ENCODE measurements at regions not wholly inside any gene's neighbourhood (a gene's known extent, or its start where the extent isn't known, plus 50 kb on each side); places are given as distances from the start of the nearest gene placed in this dataset.

GRCh38 chrX:18042776-18043175, 177.9 kb downstream of the BEND2 start:
- Histone ChIP-seq H3K27ac (ENCODE audit: low read length) (no peak overlapping the region), H3K4me3 (ENCODE audit: low read length) (no peak overlapping the region), H3K9me2 (ENCODE audit: insufficient read depth, low read length) (no peaks in the 10 kb centered on the region), H3K27me3 (ENCODE audit: insufficient read depth, low read depth, low read length) (no peaks in the 10 kb centered on the region), H3K4me2 (ENCODE audit: low read length) (no peak overlapping the region), H3K36me3 (ENCODE audit: insufficient read depth, low read length) (no peaks in the 10 kb centered on the region), H3K9ac (ENCODE audit: low read length) (no peak overlapping the region), H3K79me2 (replicated peaks; ENCODE audit: insufficient read depth, low read length) (no peaks in the 10 kb centered on the region), H3K9me3 (ENCODE audit: low read length) (no peaks in the 10 kb centered on the region), H2AFZ (ENCODE audit: low read depth, low read length) (no peak overlapping the region), H4K20me1 (ENCODE audit: insufficient read depth) (no peaks in the 10 kb centered on the region), H3F3A (ENCODE audit: insufficient read depth, low read length, poor library complexity, severe bottlenecking) (no peaks in the 10 kb centered on the region)
- no peak for TF ChIP-seq POLR2AphosphoS5 (IDR thresholded peaks at IDR 0.05)
- no peak for TF ChIP-seq TAF1 (IDR thresholded peaks at IDR 0.05; ENCODE audit: low read depth)
- TF ChIP-seq RAD21 (conservative IDR thresholded peaks at IDR 0.05), result no peak
- TF ChIP-seq CTCF (IDR thresholded peaks at IDR 0.05; ENCODE audit: poor library complexity, severe bottlenecking), result no peak
- no peak for TF ChIP-seq REST (IDR thresholded peaks at IDR 0.05; ENCODE audit: borderline replicate concordance)
- TF ChIP-seq EZH2 (IDR thresholded peaks at IDR 0.05; ENCODE audit: borderline replicate concordance, insufficient read depth, low read length, poor library complexity, severe bottlenecking), result no peak
- no peak for TF ChIP-seq MXI1 (conservative IDR thresholded peaks at IDR 0.05; ENCODE audit: poor library complexity, severe bottlenecking)
- no peak for TF ChIP-seq EP300 (conservative IDR thresholded peaks at IDR 0.05; ENCODE audit: poor library complexity, severe bottlenecking)
- no peak for TF ChIP-seq SMC3 (conservative IDR thresholded peaks at IDR 0.05; ENCODE audit: poor library complexity)

GRCh38 chrX:18041656-18042055, 179.0 kb downstream of the BEND2 start:
- no peaks in the 10 kb centered on the region for H3K79me2 ChIP-seq (replicated peaks; ENCODE audit: insufficient read depth, low read length)
- no peak for TF ChIP-seq CTCF (IDR thresholded peaks at IDR 0.05; ENCODE audit: poor library complexity, severe bottlenecking)
- no peak for TF ChIP-seq SMC3 (conservative IDR thresholded peaks at IDR 0.05; ENCODE audit: poor library complexity)
- TF ChIP-seq EZH2 (IDR thresholded peaks at IDR 0.05; ENCODE audit: borderline replicate concordance, insufficient read depth, low read length, poor library complexity, severe bottlenecking), result no peak
- no peak for TF ChIP-seq EP300 (conservative IDR thresholded peaks at IDR 0.05; ENCODE audit: poor library complexity, severe bottlenecking)
- TF ChIP-seq MXI1 (conservative IDR thresholded peaks at IDR 0.05; ENCODE audit: poor library complexity, severe bottlenecking), result no peak
- no peak for TF ChIP-seq REST (IDR thresholded peaks at IDR 0.05; ENCODE audit: borderline replicate concordance)
- TF ChIP-seq TAF1 (IDR thresholded peaks at IDR 0.05; ENCODE audit: low read depth), result no peak
- no peak for TF ChIP-seq POLR2AphosphoS5 (IDR thresholded peaks at IDR 0.05)
- TF ChIP-seq RAD21 (conservative IDR thresholded peaks at IDR 0.05), result no peak
- H3F3A ChIP-seq (ENCODE audit: insufficient read depth, low read length, poor library complexity, severe bottlenecking), result no peaks in the 10 kb centered on the region
- no peaks in the 10 kb centered on the region for H3K9me3 ChIP-seq (ENCODE audit: low read length)
- no peaks in the 10 kb centered on the region for H3K36me3 ChIP-seq (ENCODE audit: insufficient read depth, low read length)
- H4K20me1 ChIP-seq (ENCODE audit: insufficient read depth), result no peaks in the 10 kb centered on the region
- H2AFZ ChIP-seq (ENCODE audit: low read depth, low read length), result no peak overlapping the region
- H3K9me2 ChIP-seq (ENCODE audit: insufficient read depth, low read length), result no peaks in the 10 kb centered on the region
- H3K27ac ChIP-seq (ENCODE audit: low read length), result no peak overlapping the region
- H3K4me2 ChIP-seq (ENCODE audit: low read length), result no peak overlapping the region
- no peaks in the 10 kb centered on the region for H3K27me3 ChIP-seq (ENCODE audit: insufficient read depth, low read depth, low read length)
- no peak overlapping the region for H3K4me3 ChIP-seq (ENCODE audit: low read length)
- no peak overlapping the region for H3K9ac ChIP-seq (ENCODE audit: low read length)
